Vagina (tissue), 2 donors: ENCODE measurements at regions not wholly inside any gene's neighbourhood (a gene's known extent, or its start where the extent isn't known, plus 50 kb on each side); places are given as distances from the start of the nearest gene placed in this dataset.

ENCODE experiments used
- DNase-seq, 2 donors: peaks; one replicate each; pipeline ENCODE4 v3.0.0-alpha.2; 2017; ENCODE audit errors: extremely low spot score in 2 of 2
- H3K27ac ChIP-seq: fragments of 200-600 bp; sonication (generic); one replicate; pipeline ENCODE4 v1.5.1; 2019
- H3K27me3 ChIP-seq: fragments of 200-600 bp; sonication (generic); one replicate; pipeline ENCODE4 v1.5.1; 2019
- H3K36me3 ChIP-seq, 2 donors: fragments of 200-600 bp; sonication (generic); one replicate each; pipeline ENCODE4 v1.5.1; 2017 to 2019
- H3K4me1 ChIP-seq: fragments of 200-600 bp; sonication (generic); one replicate; pipeline ENCODE4 v1.5.1; 2019
- H3K4me3 ChIP-seq, 2 donors: fragments of 200-600 bp; sonication (generic); 1 replicate in 1 of 2; 2 replicates in 1 of 2; pipeline ENCODE4 v1.5.1; 2016 to 2019
- H3K9me3 ChIP-seq: fragments of 200-600 bp; sonication (generic); one replicate; pipeline ENCODE4 v1.5.1; 2019
- POLR2A ChIP-seq, 2 donors: fragments of 450-650 bp; IDR thresholded peaks; one replicate each; pipeline ENCODE4 v1.6.1; 2017; ENCODE audit warnings: antibody characterized with exemption in 2 of 2, mild to moderate bottlenecking in 2 of 2, moderate library complexity in 2 of 2
- POLR2AphosphoS5 ChIP-seq, 2 donors: sonication (generic); formaldehyde crosslinking; IDR thresholded peaks; one replicate each; pipeline ENCODE4 v1.9.0; 2017; ENCODE audit warnings: antibody characterized with exemption in 2 of 2, mild to moderate bottlenecking in 2 of 2, low read depth in 1 of 2; ENCODE audit not compliant: insufficient read depth in 1 of 2
- intact Hi-C: fragments of 100-400 bp; cut with DNase I; formaldehyde crosslinking; loops from one replicate; pipeline ENCODE4 v1.15.1; 2023
- TF ChIP-seq, protein P1 (sequence below), 3 experiments: fragments of 450-650 bp in 2 of 3; fragments of 200-600 bp in 1 of 3; sonication (generic) in 1 of 3; IDR thresholded peaks; one replicate each; pipeline ENCODE4 v1.5.1; 2017 to 2019; ENCODE audit warnings: antibody characterized with exemption in 3 of 3, mild to moderate bottlenecking in 2 of 3, moderate library complexity in 2 of 3

DNA sequence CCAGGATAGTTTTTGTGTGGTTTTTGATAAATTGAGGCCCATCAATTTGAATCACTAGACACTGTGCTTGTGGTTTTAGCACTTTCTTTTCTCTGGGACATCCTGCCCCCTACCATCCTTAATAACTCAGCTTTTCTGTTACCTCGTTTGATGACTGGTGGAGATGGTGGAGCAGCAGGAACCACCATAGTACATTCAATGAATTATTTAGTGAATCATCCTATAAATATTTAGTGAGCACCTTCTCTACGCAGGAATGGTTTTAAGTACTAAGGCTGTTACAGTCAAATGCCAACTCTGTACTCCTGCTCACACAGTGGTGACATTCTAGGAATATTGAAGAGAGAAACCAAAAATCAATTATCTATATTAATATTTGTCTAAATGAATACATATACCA is 585.2 kb downstream of the HAO1 start:
- intact Hi-C loops, result no loop called here
- no peak for TF ChIP-seq POLR2A (IDR thresholded peaks at IDR 0.05)
- no peak for TF ChIP-seq POLR2AphosphoS5 (IDR thresholded peaks at IDR 0.05; ENCODE audit: insufficient read depth in 1 of 2, low read depth in 1 of 2)
- TF ChIP-seq, protein P1, sequence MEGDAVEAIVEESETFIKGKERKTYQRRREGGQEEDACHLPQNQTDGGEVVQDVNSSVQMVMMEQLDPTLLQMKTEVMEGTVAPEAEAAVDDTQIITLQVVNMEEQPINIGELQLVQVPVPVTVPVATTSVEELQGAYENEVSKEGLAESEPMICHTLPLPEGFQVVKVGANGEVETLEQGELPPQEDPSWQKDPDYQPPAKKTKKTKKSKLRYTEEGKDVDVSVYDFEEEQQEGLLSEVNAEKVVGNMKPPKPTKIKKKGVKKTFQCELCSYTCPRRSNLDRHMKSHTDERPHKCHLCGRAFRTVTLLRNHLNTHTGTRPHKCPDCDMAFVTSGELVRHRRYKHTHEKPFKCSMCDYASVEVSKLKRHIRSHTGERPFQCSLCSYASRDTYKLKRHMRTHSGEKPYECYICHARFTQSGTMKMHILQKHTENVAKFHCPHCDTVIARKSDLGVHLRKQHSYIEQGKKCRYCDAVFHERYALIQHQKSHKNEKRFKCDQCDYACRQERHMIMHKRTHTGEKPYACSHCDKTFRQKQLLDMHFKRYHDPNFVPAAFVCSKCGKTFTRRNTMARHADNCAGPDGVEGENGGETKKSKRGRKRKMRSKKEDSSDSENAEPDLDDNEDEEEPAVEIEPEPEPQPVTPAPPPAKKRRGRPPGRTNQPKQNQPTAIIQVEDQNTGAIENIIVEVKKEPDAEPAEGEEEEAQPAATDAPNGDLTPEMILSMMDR (IDR thresholded peaks at IDR 0.05), result no peak
- Histone ChIP-seq H3K27ac (no peak overlapping the region), H3K27me3 (no peaks in the 10 kb centered on the region), H3K4me1 (no peaks in the 10 kb centered on the region), H3K9me3 (no peaks in the 10 kb centered on the region), H3K4me3 (no peak overlapping the region), H3K36me3 (no peaks in the 10 kb centered on the region)
- DNase-seq, result no peak

DNA sequence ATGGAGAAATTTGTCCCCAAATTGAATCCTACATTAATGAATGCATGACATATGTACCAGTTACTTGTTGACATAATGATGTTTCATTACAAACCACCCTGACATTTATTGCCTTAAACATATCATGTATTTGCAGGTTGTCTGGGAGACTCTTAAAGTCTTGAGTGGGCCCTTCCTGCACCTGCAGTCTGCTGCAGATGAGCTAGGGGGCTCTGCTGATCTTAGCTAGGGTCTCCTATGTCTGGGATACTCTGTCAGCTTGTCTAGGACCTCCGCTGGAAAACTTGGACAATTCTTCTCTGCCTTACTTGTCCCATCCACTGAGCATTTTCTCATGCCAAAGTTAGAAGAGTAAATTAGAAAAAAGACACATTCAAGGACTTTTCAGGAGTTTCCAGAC is 581.6 kb downstream of the HAO1 start:
- DNase-seq, result no peak
- H3K4me3 ChIP-seq, result no peak overlapping the region
- TF ChIP-seq POLR2A (IDR thresholded peaks at IDR 0.05) (no peak), POLR2AphosphoS5 (IDR thresholded peaks at IDR 0.05; ENCODE audit: insufficient read depth in 1 of 2, low read depth in 1 of 2) (no peak)
- TF ChIP-seq, protein P1 (IDR thresholded peaks at IDR 0.05), result no peak
- H3K36me3 ChIP-seq, result no peaks in the 10 kb centered on the region
- intact Hi-C loops, result no loop called here
- no peaks in the 10 kb centered on the region for H3K9me3 ChIP-seq
- no peaks in the 10 kb centered on the region for H3K27me3 ChIP-seq
- H3K27ac ChIP-seq, result no peak overlapping the region
- no peaks in the 10 kb centered on the region for H3K4me1 ChIP-seq

DNA sequence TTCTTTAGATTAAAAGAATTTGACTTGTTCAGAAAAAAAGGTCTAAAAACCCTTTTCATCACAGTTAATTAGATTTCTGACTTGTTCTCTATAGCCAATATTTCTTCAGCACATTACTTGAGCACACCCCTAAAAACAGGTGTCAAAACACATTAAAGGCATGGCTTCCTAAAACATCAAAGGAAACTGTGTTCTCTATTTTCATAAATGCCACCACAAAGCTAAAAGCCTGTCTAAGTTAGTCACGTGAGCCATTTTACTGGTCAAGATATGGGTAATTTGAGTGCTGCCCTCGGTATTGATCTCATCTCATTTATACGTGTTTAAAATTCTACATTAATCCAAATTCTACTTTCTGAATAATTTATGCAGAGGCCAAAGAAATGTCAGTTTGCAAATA is 580.5 kb downstream of the HAO1 start:
- Histone ChIP-seq H3K4me1 (no peaks in the 10 kb centered on the region), H3K36me3 (no peaks in the 10 kb centered on the region), H3K27me3 (no peaks in the 10 kb centered on the region), H3K9me3 (no peaks in the 10 kb centered on the region), H3K4me3 (no peak overlapping the region), H3K27ac (no peak overlapping the region)
- no peak for DNase-seq
- intact Hi-C loops, result no loop called here
- no peak for TF ChIP-seq POLR2A (IDR thresholded peaks at IDR 0.05)
- TF ChIP-seq POLR2AphosphoS5 (IDR thresholded peaks at IDR 0.05; ENCODE audit: insufficient read depth in 1 of 2, low read depth in 1 of 2), result no peak
- TF ChIP-seq, protein P1 (IDR thresholded peaks at IDR 0.05), result no peak

DNA sequence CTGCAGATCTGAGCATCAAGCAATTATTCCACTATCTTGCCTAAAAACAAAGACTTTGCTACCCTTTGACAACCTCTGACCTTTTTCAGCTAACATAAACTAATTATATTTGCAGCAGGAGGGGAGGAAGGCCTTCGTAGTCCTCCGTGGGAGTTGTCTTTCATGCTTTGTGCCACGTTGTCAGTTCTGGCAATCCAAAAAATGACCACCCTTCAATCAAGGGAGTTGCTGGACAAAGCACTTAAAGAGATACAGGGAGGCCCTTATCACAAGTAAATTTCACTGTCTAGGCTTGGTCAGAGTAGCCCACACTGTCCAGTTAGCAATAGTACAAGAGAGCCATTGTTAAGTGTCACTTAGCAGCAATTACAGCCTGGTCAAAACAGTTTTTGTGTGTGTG is 578.9 kb downstream of the HAO1 start:
- no peak overlapping the region for H3K4me3 ChIP-seq
- H3K4me1 ChIP-seq, result no peaks in the 10 kb centered on the region
- no peak for TF ChIP-seq POLR2AphosphoS5 (IDR thresholded peaks at IDR 0.05; ENCODE audit: insufficient read depth in 1 of 2, low read depth in 1 of 2)
- TF ChIP-seq, protein P1 (IDR thresholded peaks at IDR 0.05), result no peak
- TF ChIP-seq POLR2A (IDR thresholded peaks at IDR 0.05), result no peak
- H3K36me3 ChIP-seq, result no peaks in the 10 kb centered on the region
- H3K9me3 ChIP-seq, result no peaks in the 10 kb centered on the region
- intact Hi-C loops, result no loop called here
- DNase-seq, result no peak
- no peak overlapping the region for H3K27ac ChIP-seq
- no peaks in the 10 kb centered on the region for H3K27me3 ChIP-seq

DNA sequence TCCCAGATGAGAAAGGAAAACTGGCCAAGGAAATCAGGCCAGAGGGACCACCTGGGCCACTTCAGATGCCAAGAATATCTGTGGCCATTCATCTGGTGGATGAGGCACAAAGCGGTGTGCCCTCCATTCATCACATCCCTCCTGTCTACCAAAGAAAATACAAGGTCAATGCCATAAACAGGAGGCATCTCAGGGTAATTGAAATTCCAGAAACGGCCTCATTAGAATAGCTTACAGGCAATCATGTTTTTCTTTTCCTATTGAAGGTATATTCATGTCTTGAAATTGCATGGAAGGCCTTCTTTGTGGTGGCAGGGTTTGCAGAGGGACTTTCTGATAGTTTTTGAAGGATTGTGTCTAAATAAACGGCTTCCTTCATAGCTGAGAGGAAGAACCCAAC is 578.3 kb downstream of the HAO1 start:
- no peak overlapping the region for H3K4me3 ChIP-seq
- H3K4me1 ChIP-seq, result no peaks in the 10 kb centered on the region
- no peaks in the 10 kb centered on the region for H3K9me3 ChIP-seq
- intact Hi-C loops, result no loop called here
- no peaks in the 10 kb centered on the region for H3K27me3 ChIP-seq
- H3K36me3 ChIP-seq, result no peaks in the 10 kb centered on the region
- no peak for DNase-seq
- H3K27ac ChIP-seq, result no peak overlapping the region
- TF ChIP-seq POLR2AphosphoS5 (IDR thresholded peaks at IDR 0.05; ENCODE audit: insufficient read depth in 1 of 2, low read depth in 1 of 2) (no peak), POLR2A (IDR thresholded peaks at IDR 0.05) (no peak)
- TF ChIP-seq, protein P1 (IDR thresholded peaks at IDR 0.05), result no peak
